SW480 (cell line): ENCODE measurements at regions not wholly inside any gene's neighbourhood (a gene's known extent, or its start where the extent isn't known, plus 50 kb on each side); places are given as distances from the start of the nearest gene placed in this dataset.

Experiments used
- DNase-seq: peaks from one replicate; pipeline ENCODE4 v3.0.0-alpha.2; 2016; ENCODE audit warnings: low spot score

DNA sequence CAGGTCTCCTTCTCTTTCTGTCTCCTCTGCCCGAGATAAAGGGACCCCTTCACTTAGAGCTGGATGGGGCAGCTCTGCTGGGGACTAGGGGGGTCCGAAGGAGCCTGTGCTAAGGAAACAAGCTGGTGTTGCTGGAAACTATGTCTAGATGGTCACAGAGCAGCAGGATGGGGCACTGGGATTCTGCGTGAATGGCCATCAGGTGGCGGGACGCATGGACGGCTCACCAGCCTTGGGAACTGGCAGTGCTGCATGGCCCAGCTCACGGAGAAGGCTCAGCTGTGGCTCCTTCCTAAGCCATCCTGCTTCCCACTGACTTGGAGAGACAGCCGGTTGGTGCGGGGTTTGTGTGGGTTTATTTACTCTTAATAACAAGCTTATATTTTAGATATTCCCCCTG, 411.8 kb downstream of the ZNF536 start:
- DNase-seq, result no peak

GRCh38 chr19:30783212-30783611, 411.0 kb downstream of the ZNF536 start:
- DNase-seq, result no peak

GRCh38 chr19:30781519-30781918, 409.3 kb downstream of the ZNF536 start:
- DNase-seq, result no peak

GRCh38 chr19:30781047-30781446, 408.9 kb downstream of the ZNF536 start:
- DNase-seq, result no peak

DNA sequence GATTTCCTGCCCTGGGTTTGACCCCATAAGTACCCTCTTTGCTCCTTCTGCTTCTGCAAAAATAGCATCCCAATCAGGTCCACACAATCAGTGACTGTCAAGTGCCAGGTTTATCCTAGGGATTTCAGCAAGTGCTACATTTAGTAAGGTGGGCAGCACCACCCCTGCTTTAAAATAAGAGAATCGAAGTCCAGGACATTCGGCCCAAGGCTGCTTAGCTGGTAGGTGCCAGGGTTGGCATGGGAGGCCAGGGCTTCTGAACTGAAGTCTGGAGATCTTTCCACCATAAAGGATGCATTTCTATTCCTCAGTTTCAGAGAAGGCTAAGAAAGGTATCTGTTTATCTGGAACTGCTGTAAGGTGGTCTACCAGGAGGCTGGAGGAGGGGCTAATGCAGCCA, 408.3 kb downstream of the ZNF536 start:
- DNase-seq, result no peak

DNA sequence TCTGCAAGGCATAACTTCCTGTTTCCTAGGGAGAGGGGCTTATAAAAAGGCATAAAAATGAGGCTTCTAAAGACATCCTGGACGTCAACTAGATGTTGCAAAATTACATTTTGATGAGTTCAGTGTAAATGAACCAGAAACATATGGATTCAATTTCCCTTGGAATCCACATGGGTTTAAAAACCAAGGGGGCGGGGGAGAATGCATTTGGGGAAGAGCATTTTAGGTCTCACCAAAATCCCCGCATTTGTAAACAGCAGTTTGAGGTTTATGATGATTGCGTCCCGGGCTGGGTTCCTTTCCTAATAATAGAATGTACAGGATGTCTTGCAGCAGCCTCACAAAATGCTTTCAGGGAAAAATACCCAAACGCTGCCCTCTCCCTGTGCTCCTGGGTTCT, 407.8 kb downstream of the ZNF536 start:
- no peak for DNase-seq

- DNase-seq, result no peak
Measured at GRCh38 chr19:30778961-30779715, 407.0 kb downstream of the ZNF536 start.

DNA sequence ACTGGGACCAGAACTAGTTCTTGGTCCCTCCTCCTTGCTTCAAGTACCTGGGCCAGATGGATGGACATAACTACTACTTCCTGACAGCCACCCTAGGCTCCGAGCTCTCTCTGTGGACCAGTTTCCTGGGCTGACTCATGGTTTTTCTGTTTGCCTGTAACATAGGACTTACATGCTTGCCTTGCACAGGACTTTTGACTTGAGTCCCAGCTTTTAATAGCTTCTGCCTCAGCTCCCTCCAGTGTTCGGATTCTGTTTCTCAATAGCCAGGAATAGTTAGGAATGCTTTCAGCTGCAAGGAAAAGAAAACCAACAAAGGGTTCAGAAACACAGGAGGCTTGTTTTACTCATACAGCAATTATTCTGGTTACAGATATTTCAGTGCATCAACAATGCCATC, 405.9 kb downstream of the ZNF536 start:
- DNase-seq, result no peak

- DNase-seq, result no peak
Measured at GRCh38 chr19:30775956-30776355, 403.8 kb downstream of the ZNF536 start.

- DNase-seq, result no peak
Measured at GRCh38 chr19:30774252-30774766, 402.1 kb downstream of the ZNF536 start.

- no peak for DNase-seq
Measured at GRCh38 chr19:30762651-30763050, 390.5 kb downstream of the ZNF536 start.

DNA sequence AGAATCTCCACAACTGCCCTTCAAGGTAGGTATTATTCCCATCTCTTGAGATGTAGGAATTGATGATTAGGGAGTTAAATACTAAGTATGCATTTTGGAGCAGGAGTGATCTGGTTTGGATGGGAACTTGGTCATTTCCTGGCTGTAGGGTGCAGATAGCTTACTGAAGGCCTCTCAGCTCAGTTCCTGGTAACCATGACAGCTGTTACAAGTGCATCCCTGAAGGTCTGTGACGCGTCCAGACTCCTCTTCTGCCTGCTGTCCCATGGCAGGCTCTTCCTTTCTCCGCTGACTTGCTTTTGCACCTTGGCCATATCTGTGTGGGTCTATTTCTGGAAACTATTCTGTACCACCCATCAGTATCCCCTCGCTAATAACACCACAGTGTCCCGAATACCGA, 387.8 kb downstream of the ZNF536 start:
- no peak for DNase-seq

DNA sequence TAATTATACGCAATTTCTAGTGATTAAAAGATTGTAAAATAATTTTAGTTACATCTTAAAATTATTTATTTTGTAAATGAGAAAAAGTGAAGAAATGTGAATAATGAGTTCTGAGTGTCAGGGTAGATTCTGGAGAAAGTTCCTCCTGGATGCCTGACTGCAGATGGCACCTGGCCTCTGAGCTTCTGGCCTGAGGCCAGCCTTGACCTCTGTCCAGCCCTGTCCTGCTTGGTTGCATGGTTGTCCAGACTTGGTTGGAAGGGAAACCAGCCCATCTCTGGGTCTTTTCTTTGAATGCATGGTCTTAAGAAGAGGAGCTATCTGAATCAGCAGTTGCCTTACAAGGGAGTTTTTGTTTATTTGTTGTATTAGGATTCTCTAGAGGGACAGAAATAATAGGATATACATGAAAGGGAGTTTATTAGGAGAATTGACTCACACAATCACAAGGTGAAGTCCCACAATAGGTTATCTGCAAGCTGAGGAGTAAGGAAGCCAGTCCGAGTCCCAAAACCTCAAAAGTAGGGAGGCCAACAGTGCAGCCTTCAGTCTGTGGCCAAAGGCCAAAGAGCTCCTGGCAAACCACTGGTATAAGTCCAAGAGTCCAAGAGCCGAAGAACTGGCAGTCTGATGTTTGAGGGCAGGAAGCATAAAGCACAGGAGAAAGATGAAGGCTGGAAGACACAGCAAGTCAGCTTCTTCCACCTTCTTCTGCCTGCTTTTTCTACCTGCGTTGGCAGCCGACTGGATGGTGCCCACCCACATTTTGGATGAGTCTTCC, 385.8 kb downstream of the ZNF536 start:
- no peak for DNase-seq

DNA sequence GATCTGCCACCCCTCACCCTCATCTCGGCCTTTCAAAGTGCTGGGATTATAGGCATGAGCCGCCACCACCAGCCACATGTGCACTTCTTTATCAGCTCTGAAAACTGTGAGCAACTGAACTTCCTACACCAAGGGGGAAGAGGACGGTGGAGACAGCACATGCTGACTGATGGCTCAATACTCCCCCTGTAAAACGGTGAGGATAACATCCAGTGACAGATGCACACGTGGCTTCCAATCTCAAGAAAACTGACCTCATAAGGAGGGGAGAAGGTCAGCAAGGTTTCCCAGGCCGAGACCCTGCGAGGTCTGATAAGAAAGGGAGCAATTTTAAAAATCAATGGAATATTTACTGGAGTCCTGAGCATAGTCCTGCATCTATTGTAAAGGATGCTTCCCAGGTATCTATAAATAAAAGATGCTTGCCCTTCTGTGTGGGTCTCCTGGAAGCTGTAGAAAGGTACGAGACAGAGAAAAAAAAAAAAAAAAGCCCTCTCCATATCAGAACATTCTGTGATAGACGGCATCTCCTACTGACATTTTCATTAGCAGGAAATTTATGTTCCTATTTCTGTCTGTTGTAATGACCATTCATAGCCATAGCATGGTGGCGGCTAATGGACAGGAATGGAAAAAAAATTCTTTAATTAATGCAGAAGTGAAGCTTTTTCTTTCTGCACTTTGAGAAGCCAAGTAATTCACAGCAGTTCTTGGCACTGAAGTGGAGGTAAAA, 385.1 kb downstream of the ZNF536 start:
- no peak for DNase-seq

- DNase-seq, result no peak
Measured at GRCh38 chr19:30755581-30755980, 383.4 kb downstream of the ZNF536 start.

DNA sequence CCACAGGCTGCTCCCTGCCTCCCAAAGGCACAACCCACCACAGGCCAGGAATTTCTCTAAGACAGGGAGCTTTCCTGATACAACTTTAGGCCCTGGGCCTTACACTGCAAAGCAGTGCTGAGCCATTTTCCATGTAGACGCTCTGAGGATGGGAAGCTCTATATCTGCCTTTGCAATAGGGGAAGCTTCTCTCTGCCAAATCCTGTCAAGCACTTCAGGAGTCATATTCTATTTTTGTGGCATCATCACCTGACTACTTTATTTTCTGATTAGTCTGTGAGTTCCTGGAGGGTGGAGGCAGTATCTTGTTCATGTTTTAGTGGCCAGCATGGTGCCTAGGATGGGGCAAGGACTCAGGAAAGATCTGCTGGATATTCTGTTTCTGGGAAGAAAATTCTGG, 382.0 kb downstream of the ZNF536 start:
- no peak for DNase-seq

GRCh38 chr19:30752876-30753275, 380.7 kb downstream of the ZNF536 start:
- no peak for DNase-seq

GRCh38 chr19:30752201-30752600, 380.0 kb downstream of the ZNF536 start:
- no peak for DNase-seq

DNA sequence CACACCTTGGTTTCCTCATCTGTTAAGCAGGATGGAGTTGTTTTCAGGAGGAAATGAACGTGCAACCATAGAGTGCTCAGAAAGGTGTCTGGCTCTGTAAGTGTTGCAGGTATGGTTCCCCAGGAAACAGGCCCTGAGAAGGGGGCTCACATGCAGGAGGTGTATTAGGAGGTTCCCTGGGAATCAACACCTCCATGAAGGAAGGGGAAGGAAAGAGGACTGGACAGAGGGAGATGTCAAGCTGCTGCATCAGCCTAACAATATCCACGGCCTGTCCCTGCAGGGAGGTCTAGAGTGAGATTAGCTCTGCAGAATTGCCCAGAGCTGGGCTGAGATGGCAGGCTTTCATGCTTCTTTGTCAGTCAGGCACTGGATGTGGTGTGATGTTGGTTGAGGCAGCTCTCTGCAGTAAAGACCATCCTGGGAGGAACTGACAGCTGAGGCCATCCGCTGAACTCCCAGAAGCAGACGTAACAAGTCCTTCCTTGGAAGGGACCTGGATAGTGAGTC, 373.3 kb downstream of the ZNF536 start:
- no peak for DNase-seq

GRCh38 chr19:30744741-30745475, 372.7 kb downstream of the ZNF536 start:
- DNase-seq, result no peak

- no peak for DNase-seq
Measured at GRCh38 chr19:30743702-30744101, 371.5 kb downstream of the ZNF536 start.

GRCh38 chr19:30743011-30743410, 370.8 kb downstream of the ZNF536 start:
- DNase-seq, result no peak
